ENCODE measurements at regions not wholly inside any gene's neighbourhood (a gene's known extent, or its start where the extent isn't known, plus 50 kb on each side); places are given as distances from the start of the nearest gene placed in this dataset.

GRCh38 chr9:86721843-86722705, 225.2 kb downstream of the GAS1 start:
- no peaks in the 10 kb centered on the region for H3K4me1 ChIP-seq (ENCODE audit: control insufficient read depth in 2 of 2, insufficient read depth in 1 of 2, low read depth in 1 of 2, low read length in 2 of 2)
- H2AK5ac ChIP-seq (ENCODE audit: low read depth, low read length): no peak overlapping the region
- H3K9me3 ChIP-seq (replicated peaks in 1 of 2; ENCODE audit: control insufficient read depth in 2 of 2, insufficient read depth in 1 of 2, low read depth in 1 of 2, low read length in 2 of 2): no peaks in the 10 kb centered on the region
- H2AFZ ChIP-seq (ENCODE audit: low read length): no peak overlapping the region
- H3K4me2 ChIP-seq (ENCODE audit: insufficient read depth, low read length, poor library complexity, severe bottlenecking): no peak overlapping the region
- H2BK120ac ChIP-seq (ENCODE audit: low read depth, low read length): no peak overlapping the region
- no peak overlapping the region for H3K14ac ChIP-seq (ENCODE audit: low read length)
- H3K27ac ChIP-seq (replicated peaks; ENCODE audit: low read length): no peak overlapping the region
- WGBS, 2 donors (ENCODE audit: extremely low coverage in 2 of 2, insufficient read length in 2 of 2, insufficient replicate concordance in 1 of 2): no CpG with 5 or more reads among the region's 5 CpGs
- no peak overlapping the region for H2BK12ac ChIP-seq (ENCODE audit: low read length)
- no peak overlapping the region for H3K4me3 ChIP-seq (ENCODE audit: low read length in 2 of 2)
- H3K23ac ChIP-seq (ENCODE audit: low read depth, low read length, poor library complexity): no peak overlapping the region
- H3K4ac ChIP-seq (ENCODE audit: low read length): no peak overlapping the region
- no peak overlapping the region for H3K18ac ChIP-seq (ENCODE audit: low read length)
- no peak overlapping the region for H4K8ac ChIP-seq (ENCODE audit: low read depth, low read length)
- DNase-seq (ENCODE audit: low spot score): no peak
- H3K79me1 ChIP-seq (ENCODE audit: low read depth, low read length): no peaks in the 10 kb centered on the region
- no peaks in the 10 kb centered on the region for H3K27me3 ChIP-seq (ENCODE audit: control insufficient read depth in 3 of 3, insufficient read depth in 3 of 3, low read depth in 1 of 3, low read length in 3 of 3)
- no peak overlapping the region for H2BK5ac ChIP-seq (ENCODE audit: low read length)
- H2BK15ac ChIP-seq (ENCODE audit: low read length): no peak overlapping the region
- H3K36me3 ChIP-seq (replicated peaks in 1 of 2; ENCODE audit: control insufficient read depth in 2 of 2, insufficient read depth in 2 of 2, low read length in 2 of 2): no peaks in the 10 kb centered on the region
- H3K9ac ChIP-seq (ENCODE audit: low read depth, low read length, poor library complexity): no peak overlapping the region
- H4K91ac ChIP-seq (ENCODE audit: low read depth, low read length, poor library complexity): no peak overlapping the region

GRCh38 chr9:86721226-86721781, 226.0 kb downstream of the GAS1 start:
- Histone ChIP-seq H3K79me1 (ENCODE audit: low read depth, low read length) (no peaks in the 10 kb centered on the region), H2AK5ac (ENCODE audit: low read depth, low read length) (no peak overlapping the region)
- WGBS, 2 donors (ENCODE audit: extremely low coverage in 2 of 2, insufficient read length in 2 of 2, insufficient replicate concordance in 1 of 2): no CpG with 5 or more reads among the region's 5 CpGs

DNA sequence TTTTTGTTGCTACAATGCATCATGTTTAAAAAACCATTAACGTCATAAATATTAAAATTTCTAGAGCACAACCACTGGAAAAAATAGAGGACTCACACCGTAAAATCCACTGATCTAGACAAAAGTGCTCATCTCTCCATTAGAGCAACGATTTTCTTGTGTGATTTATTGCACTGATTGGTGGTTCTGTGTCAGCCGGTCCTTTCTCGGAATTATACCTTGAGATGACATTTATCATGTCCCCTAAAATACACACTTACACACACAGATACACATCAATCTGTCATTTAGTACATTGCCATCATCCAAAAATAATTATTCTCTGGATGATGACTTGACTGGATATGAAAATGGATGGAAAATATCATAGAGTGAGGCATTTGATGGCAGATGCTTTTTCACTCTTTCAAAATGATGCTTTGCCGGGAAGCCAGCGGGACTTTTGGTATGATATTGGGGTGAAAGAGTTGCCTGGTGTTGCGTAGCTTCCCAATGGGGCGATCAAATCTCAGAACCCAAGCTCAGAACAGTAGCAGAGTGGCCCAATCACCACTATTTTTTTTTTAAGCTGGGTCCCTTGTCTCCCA, 226.6 kb downstream of the GAS1 start:
- H2AFZ ChIP-seq (ENCODE audit: low read length): no peak overlapping the region
- H3K27ac ChIP-seq (replicated peaks; ENCODE audit: low read length): no peak overlapping the region
- no peak overlapping the region for H2BK12ac ChIP-seq (ENCODE audit: low read length)
- no peak overlapping the region for H4K8ac ChIP-seq (ENCODE audit: low read depth, low read length)
- no CpG with 5 or more reads among the region's 9 CpGs for WGBS, 2 donors (ENCODE audit: extremely low coverage in 2 of 2, insufficient read length in 2 of 2, insufficient replicate concordance in 1 of 2)
- H3K36me3 ChIP-seq (replicated peaks in 1 of 2; ENCODE audit: control insufficient read depth in 2 of 2, insufficient read depth in 2 of 2, low read length in 2 of 2): no peaks in the 10 kb centered on the region
- no peak overlapping the region for H3K4me2 ChIP-seq (ENCODE audit: insufficient read depth, low read length, poor library complexity, severe bottlenecking)
- no peak overlapping the region for H3K23ac ChIP-seq (ENCODE audit: low read depth, low read length, poor library complexity)
- H2BK120ac ChIP-seq (ENCODE audit: low read depth, low read length): no peak overlapping the region
- no peaks in the 10 kb centered on the region for H3K79me1 ChIP-seq (ENCODE audit: low read depth, low read length)
- no peak overlapping the region for H3K18ac ChIP-seq (ENCODE audit: low read length)
- no peak overlapping the region for H2BK5ac ChIP-seq (ENCODE audit: low read length)
- no peak overlapping the region for H3K4ac ChIP-seq (ENCODE audit: low read length)
- H3K14ac ChIP-seq (ENCODE audit: low read length): no peak overlapping the region
- no peaks in the 10 kb centered on the region for H3K4me1 ChIP-seq (ENCODE audit: control insufficient read depth in 2 of 2, insufficient read depth in 1 of 2, low read depth in 1 of 2, low read length in 2 of 2)
- H3K9ac ChIP-seq (ENCODE audit: low read depth, low read length, poor library complexity): no peak overlapping the region
- no peak for DNase-seq (ENCODE audit: low spot score)
- H3K9me3 ChIP-seq (replicated peaks in 1 of 2; ENCODE audit: control insufficient read depth in 2 of 2, insufficient read depth in 1 of 2, low read depth in 1 of 2, low read length in 2 of 2): no peaks in the 10 kb centered on the region
- H2BK15ac ChIP-seq (ENCODE audit: low read length): no peak overlapping the region
- H3K4me3 ChIP-seq (ENCODE audit: low read length in 2 of 2): no peak overlapping the region
- H4K91ac ChIP-seq (ENCODE audit: low read depth, low read length, poor library complexity): no peak overlapping the region
- H2AK5ac ChIP-seq (ENCODE audit: low read depth, low read length): no peak overlapping the region
- H3K27me3 ChIP-seq (ENCODE audit: control insufficient read depth in 3 of 3, insufficient read depth in 3 of 3, low read depth in 1 of 3, low read length in 3 of 3): no peaks in the 10 kb centered on the region

More at GRCh38 chr9:86721226-86721781, 226.0 kb downstream of the GAS1 start:
- no peak overlapping the region for H2BK12ac ChIP-seq (ENCODE audit: low read length)
- no peak overlapping the region for H2AFZ ChIP-seq (ENCODE audit: low read length)
- H3K9me3 ChIP-seq (replicated peaks in 1 of 2; ENCODE audit: control insufficient read depth in 2 of 2, insufficient read depth in 1 of 2, low read depth in 1 of 2, low read length in 2 of 2): no peaks in the 10 kb centered on the region
- no peak overlapping the region for H3K18ac ChIP-seq (ENCODE audit: low read length)
- no peak overlapping the region for H3K4me3 ChIP-seq (ENCODE audit: low read length in 2 of 2)
- no peak overlapping the region for H4K91ac ChIP-seq (ENCODE audit: low read depth, low read length, poor library complexity)
- no peak overlapping the region for H4K8ac ChIP-seq (ENCODE audit: low read depth, low read length)
- no peaks in the 10 kb centered on the region for H3K4me1 ChIP-seq (ENCODE audit: control insufficient read depth in 2 of 2, insufficient read depth in 1 of 2, low read depth in 1 of 2, low read length in 2 of 2)
- no peak overlapping the region for H3K4me2 ChIP-seq (ENCODE audit: insufficient read depth, low read length, poor library complexity, severe bottlenecking)
- H2BK5ac ChIP-seq (ENCODE audit: low read length): no peak overlapping the region
- H3K4ac ChIP-seq (ENCODE audit: low read length): no peak overlapping the region
- no peak overlapping the region for H3K14ac ChIP-seq (ENCODE audit: low read length)
- no peaks in the 10 kb centered on the region for H3K36me3 ChIP-seq (replicated peaks in 1 of 2; ENCODE audit: control insufficient read depth in 2 of 2, insufficient read depth in 2 of 2, low read length in 2 of 2)
- no peak overlapping the region for H3K23ac ChIP-seq (ENCODE audit: low read depth, low read length, poor library complexity)
- DNase-seq (ENCODE audit: low spot score): no peak
- H3K27me3 ChIP-seq (ENCODE audit: control insufficient read depth in 3 of 3, insufficient read depth in 3 of 3, low read depth in 1 of 3, low read length in 3 of 3): no peaks in the 10 kb centered on the region
- no peak overlapping the region for H3K27ac ChIP-seq (replicated peaks; ENCODE audit: low read length)
- no peak overlapping the region for H2BK120ac ChIP-seq (ENCODE audit: low read depth, low read length)
- no peak overlapping the region for H2BK15ac ChIP-seq (ENCODE audit: low read length)
- H3K9ac ChIP-seq (ENCODE audit: low read depth, low read length, poor library complexity): no peak overlapping the region

GRCh38 chr9:86718388-86719049, 228.8 kb downstream of the GAS1 start:
- H3K9ac ChIP-seq (ENCODE audit: low read depth, low read length, poor library complexity): no peak overlapping the region
- no peaks in the 10 kb centered on the region for H3K79me1 ChIP-seq (ENCODE audit: low read depth, low read length)
- no CpG with 5 or more reads among the region's 11 CpGs for WGBS, 2 donors (ENCODE audit: extremely low coverage in 2 of 2, insufficient read length in 2 of 2, insufficient replicate concordance in 1 of 2)
- H4K91ac ChIP-seq (ENCODE audit: low read depth, low read length, poor library complexity): no peak overlapping the region
- no peak overlapping the region for H3K4me2 ChIP-seq (ENCODE audit: insufficient read depth, low read length, poor library complexity, severe bottlenecking)
- H3K9me3 ChIP-seq (replicated peaks in 1 of 2; ENCODE audit: control insufficient read depth in 2 of 2, insufficient read depth in 1 of 2, low read depth in 1 of 2, low read length in 2 of 2): no peaks in the 10 kb centered on the region
- H3K4me1 ChIP-seq (ENCODE audit: control insufficient read depth in 2 of 2, insufficient read depth in 1 of 2, low read depth in 1 of 2, low read length in 2 of 2): no peaks in the 10 kb centered on the region
- no peak overlapping the region for H2AK5ac ChIP-seq (ENCODE audit: low read depth, low read length)
- H3K4ac ChIP-seq (ENCODE audit: low read length): no peak overlapping the region
- no peak overlapping the region for H2BK12ac ChIP-seq (ENCODE audit: low read length)
- H2BK5ac ChIP-seq (ENCODE audit: low read length): no peak overlapping the region
- no peak overlapping the region for H2AFZ ChIP-seq (ENCODE audit: low read length)
- no peak overlapping the region for H2BK120ac ChIP-seq (ENCODE audit: low read depth, low read length)
- no peak overlapping the region for H3K23ac ChIP-seq (ENCODE audit: low read depth, low read length, poor library complexity)
- DNase-seq (ENCODE audit: low spot score): no peak
- no peak overlapping the region for H3K4me3 ChIP-seq (ENCODE audit: low read length in 2 of 2)
- H2BK15ac ChIP-seq (ENCODE audit: low read length): no peak overlapping the region
- H3K36me3 ChIP-seq (replicated peaks in 1 of 2; ENCODE audit: control insufficient read depth in 2 of 2, insufficient read depth in 2 of 2, low read length in 2 of 2): no peaks in the 10 kb centered on the region
- H3K18ac ChIP-seq (ENCODE audit: low read length): no peak overlapping the region
- no peak overlapping the region for H4K8ac ChIP-seq (ENCODE audit: low read depth, low read length)
- no peaks in the 10 kb centered on the region for H3K27me3 ChIP-seq (ENCODE audit: control insufficient read depth in 3 of 3, insufficient read depth in 3 of 3, low read depth in 1 of 3, low read length in 3 of 3)
- H3K27ac ChIP-seq (replicated peaks; ENCODE audit: low read length): no peak overlapping the region
- no peak overlapping the region for H3K14ac ChIP-seq (ENCODE audit: low read length)

Data from neuronal stem cell (in vitro differentiated cells).